C4-2B (cell line): ENCODE measurements at regions not wholly inside any gene's neighbourhood (a gene's known extent, or its start where the extent isn't known, plus 50 kb on each side); places are given as distances from the start of the nearest gene placed in this dataset.
"Not testable (repeated sequence)": the region's sequence is repeated elsewhere in the genome, so short reads cannot be mapped to it uniquely, and the experiment has no call there.

ENCODE experiments used
- CTCF ChIP-seq: fragments of 450-650 bp; conservative IDR thresholded peaks from 2 replicates; pipeline ENCODE4 v1.5.1; 2017; ENCODE audit warnings: mild to moderate bottlenecking
- ZFX ChIP-seq: fragments of 450-650 bp; IDR thresholded peaks from 2 replicates; pipeline ENCODE4 v1.6.1; 2017

DNA sequence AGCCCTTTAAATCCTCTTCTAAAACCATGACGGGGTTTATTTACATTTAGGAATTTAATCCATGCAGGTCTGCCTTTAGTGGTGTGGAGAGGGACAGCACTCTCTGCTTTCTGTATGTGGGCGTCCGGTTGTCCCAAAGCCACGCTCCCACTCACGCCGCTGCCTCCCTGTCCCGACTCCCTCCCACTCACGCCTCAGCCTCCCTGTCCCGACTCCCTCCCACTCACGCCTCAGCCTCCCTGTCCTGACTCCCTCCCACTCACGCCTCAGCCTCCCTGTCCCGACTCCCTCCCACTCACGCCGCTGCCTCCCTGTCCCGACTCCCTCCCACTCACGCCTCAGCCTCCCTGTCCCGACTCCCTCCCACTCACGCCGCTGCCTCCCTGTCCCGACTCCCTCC, 71.2 kb downstream of the FOXL3 start:
- TF ChIP-seq CTCF, ZFX: not testable (repeated sequence)
